H1 (cell line): ENCODE measurements at regions not wholly inside any gene's neighbourhood (a gene's known extent, or its start where the extent isn't known, plus 50 kb on each side); places are given as distances from the start of the nearest gene placed in this dataset.
"Not testable (repeated sequence)": the region's sequence is repeated elsewhere in the genome, so short reads cannot be mapped to it uniquely, and the experiment has no call there.

Experiments
- CTCF ChIA-PET: fragments of 300-600 bp; sonication (Branson Sonifier 250); formaldehyde crosslinking; loops from one replicate; lab custom pipeline; 2021; ENCODE audit not compliant: partially characterized antibody; lab: Charles Lee
- POLR2A ChIA-PET: fragments of 300-600 bp; sonication (Branson Sonifier 250); formaldehyde crosslinking; loops from one replicate; lab custom pipeline; 2021; ENCODE audit warnings: inconsistent platforms; ENCODE audit not compliant: partially characterized antibody; lab: Charles Lee
- DNase-seq, 2 experiments: peaks; one replicate each; pipeline versions ENCODE4 v3.0.0 to v3.0.0-alpha.2; 2010 to 2022; ENCODE audit warnings: low spot score in 2 of 2, low read depth in 1 of 2, mixed read lengths in 1 of 2
- FAIRE-seq: peaks from 2 replicates; lab custom pipeline; 2011; peaks lifted over from hg19 to GRCh38; lab: Jason Lieb, UNC
- H2AFZ ChIP-seq: 2 replicates; pipeline ENCODE4 v1.8.1; 2012; ENCODE audit warnings: low read length, inconsistent platforms
- H2AK5ac ChIP-seq: 2 replicates; pipeline ENCODE4 v1.6.1; 2013; ENCODE audit warnings: low read depth, low read length
- H2BK120ac ChIP-seq: replicated peaks from 2 replicates; pipeline ENCODE3; 2013; ENCODE audit warnings: low read depth, low read length, inconsistent platforms
- H2BK12ac ChIP-seq: 2 replicates; pipeline ENCODE4 v1.6.1; 2013; ENCODE audit warnings: low read depth, low read length
- H2BK15ac ChIP-seq: 2 replicates; pipeline ENCODE4 v1.6.1; 2013; ENCODE audit warnings: low read length
- H2BK20ac ChIP-seq: 2 replicates; pipeline ENCODE4 v1.6.1; 2013; ENCODE audit warnings: low read length
- H2BK5ac ChIP-seq: 2 replicates; pipeline ENCODE4 v1.6.1; 2013; ENCODE audit warnings: low read depth, low read length
- H3K14ac ChIP-seq: 2 replicates; pipeline ENCODE4 v1.6.1; 2013; ENCODE audit warnings: inconsistent platforms; ENCODE audit not compliant: insufficient read length
- H3K18ac ChIP-seq: 2 replicates; pipeline ENCODE4 v1.6.1; 2013; ENCODE audit warnings: low read length; ENCODE audit errors: extremely low read depth
- H3K23ac ChIP-seq: 2 replicates; pipeline ENCODE4 v1.6.1; 2013; ENCODE audit warnings: inconsistent platforms; ENCODE audit not compliant: insufficient read length
- H3K23me2 ChIP-seq: 2 replicates; pipeline ENCODE4 v1.6.1; 2013; ENCODE audit warnings: low read depth, low read length
- H3K27ac ChIP-seq: 2 replicates; pipeline ENCODE4 v1.6.1; 2011; ENCODE audit warnings: low read depth, low read length, inconsistent platforms
- H3K27me3 ChIP-seq, 4 experiments: replicated peaks in 1 of 4; 1 replicate in 1 of 4; 2 replicates in 3 of 4; pipeline versions ENCODE4 v1.6.1 to v1.8.1; 2011 to 2013; ENCODE audit warnings: low read length in 3 of 4, mild to moderate bottlenecking in 3 of 4, inconsistent platforms in 2 of 4, mixed read lengths in 2 of 4, moderate library complexity in 1 of 4; ENCODE audit not compliant: control insufficient read depth in 3 of 4, insufficient read depth in 3 of 4; ENCODE audit errors: extremely low read depth in 1 of 4
- H3K36me3 ChIP-seq, 4 experiments: 2 replicates each; pipeline versions ENCODE4 v1.6.1 to v1.8.1; 2011 to 2013; ENCODE audit warnings: mild to moderate bottlenecking in 4 of 4, low read length in 3 of 4, moderate library complexity in 2 of 4, control low read depth in 1 of 4, inconsistent platforms in 1 of 4; ENCODE audit not compliant: insufficient read depth in 4 of 4, control insufficient read depth in 2 of 4
- H3K4ac ChIP-seq: replicated peaks from 2 replicates; pipeline ENCODE3; 2013; ENCODE audit warnings: low read length, low read depth, mixed read lengths, inconsistent platforms; ENCODE audit not compliant: insufficient read length
- H3K4me1 ChIP-seq, 4 experiments: replicated peaks in 1 of 4; 1 replicate in 1 of 4; 2 replicates in 3 of 4; pipeline versions ENCODE4 v1.6.1 to v1.8.1; 2011 to 2013; ENCODE audit warnings: low read length in 3 of 4, inconsistent platforms in 2 of 4, mixed read lengths in 1 of 4; ENCODE audit not compliant: insufficient read depth in 4 of 4, control insufficient read depth in 3 of 4
- H3K4me2 ChIP-seq, 2 experiments: 2 replicates each; pipeline versions ENCODE4 v1.6.1 to v1.8.1; 2011 to 2013; ENCODE audit warnings: low read depth in 2 of 2, low read length in 2 of 2, control low read depth in 1 of 2, inconsistent platforms in 1 of 2, mild to moderate bottlenecking in 1 of 2; ENCODE audit not compliant: insufficient read depth in 1 of 2
- H3K4me3 ChIP-seq, 4 experiments: fragments of 200-600, 300-600 bp in 1 of 4; sonication (generic), shearing (Covaris generic), sonication (Bioruptor Twin) in 1 of 4; 2 replicates each; pipeline versions ENCODE4 v1.5.1 to v1.8.1; 2011 to 2016; ENCODE audit warnings: low read length in 4 of 4, low read depth in 3 of 4, control low read depth in 2 of 4, inconsistent platforms in 2 of 4, mild to moderate bottlenecking in 2 of 4, mixed read lengths in 1 of 4, moderate library complexity in 1 of 4; ENCODE audit not compliant: insufficient read depth in 2 of 4; ENCODE audit errors: extremely low read depth in 1 of 4
- H3K56ac ChIP-seq: replicated peaks from 2 replicates; pipeline ENCODE3; 2013; ENCODE audit warnings: low read depth, mild to moderate bottlenecking, mixed read lengths, low read length, inconsistent platforms; ENCODE audit not compliant: insufficient read length
- H3K79me1 ChIP-seq: 2 replicates; pipeline ENCODE4 v1.6.1; 2013; ENCODE audit warnings: low read depth, low read length, control low read depth
- H3K79me2 ChIP-seq, 2 experiments: 2 replicates each; pipeline versions ENCODE4 v1.6.1 to v1.8.1; 2012 to 2013; ENCODE audit warnings: low read length in 2 of 2, mild to moderate bottlenecking in 2 of 2, inconsistent platforms in 1 of 2; ENCODE audit not compliant: insufficient read depth in 2 of 2, control insufficient read depth in 1 of 2
- H3K9ac ChIP-seq, 4 experiments: replicated peaks in 1 of 4; 1 replicate in 1 of 4; 2 replicates in 3 of 4; pipeline versions ENCODE4 v1.6.1 to v1.8.1; 2011 to 2013; ENCODE audit warnings: low read depth in 3 of 4, low read length in 3 of 4, control low read depth in 2 of 4, mild to moderate bottlenecking in 2 of 4, moderate library complexity in 2 of 4, inconsistent platforms in 1 of 4; ENCODE audit errors: extremely low read depth in 1 of 4
- H3K9me3 ChIP-seq, 2 experiments: 2 replicates each; pipeline versions ENCODE4 v1.6.1 to v1.8.1; 2012 to 2013; ENCODE audit warnings: mild to moderate bottlenecking in 2 of 2, moderate library complexity in 2 of 2, control low read depth in 1 of 2, inconsistent platforms in 1 of 2, low read depth in 1 of 2, low read length in 1 of 2, mixed read lengths in 1 of 2; ENCODE audit not compliant: insufficient read depth in 2 of 2
- H4K20me1 ChIP-seq, 2 experiments: replicated peaks in 1 of 2; 2 replicates each; pipeline versions ENCODE3 to v1.8.1; 2011 to 2013; ENCODE audit warnings: inconsistent platforms in 2 of 2, low read length in 2 of 2, mild to moderate bottlenecking in 1 of 2; ENCODE audit not compliant: insufficient read depth in 2 of 2, control insufficient read depth in 1 of 2
- H4K5ac ChIP-seq: 2 replicates; pipeline ENCODE4 v1.6.1; 2013; ENCODE audit warnings: low read length, low read depth, mixed read lengths, inconsistent platforms; ENCODE audit not compliant: insufficient read length
- H4K8ac ChIP-seq: 2 replicates; pipeline ENCODE4 v1.8.0; 2013; ENCODE audit warnings: mild to moderate bottlenecking, moderate library complexity, low read length, inconsistent platforms; ENCODE audit not compliant: insufficient read depth; ENCODE audit errors: extremely low read depth
- H4K91ac ChIP-seq: replicated peaks from 2 replicates; pipeline ENCODE3; 2013; ENCODE audit warnings: low read length, mixed read lengths, inconsistent platforms; ENCODE audit not compliant: insufficient read length
- WGBS, 2 experiments: shearing (Covaris generic) in 1 of 2; methylation state at CpG; one replicate each; pipeline versions ENCODE4 v1.1.6 to v1.1.7; 2013 to 2015; ENCODE audit warnings: low lambda C conversion rate in 2 of 2, mixed read lengths in 2 of 2, inconsistent platforms in 1 of 2, low coverage in 1 of 2, missing lambda C conversion rate in 1 of 2; ENCODE audit not compliant: insufficient replicate concordance in 2 of 2, insufficient coverage in 1 of 2, insufficient read length in 1 of 2; ENCODE audit errors: extremely low coverage in 1 of 2, missing lambda C conversion rate in 1 of 2; 5-methylcytosine and 5-hydroxymethylcytosine counted together

DNA sequence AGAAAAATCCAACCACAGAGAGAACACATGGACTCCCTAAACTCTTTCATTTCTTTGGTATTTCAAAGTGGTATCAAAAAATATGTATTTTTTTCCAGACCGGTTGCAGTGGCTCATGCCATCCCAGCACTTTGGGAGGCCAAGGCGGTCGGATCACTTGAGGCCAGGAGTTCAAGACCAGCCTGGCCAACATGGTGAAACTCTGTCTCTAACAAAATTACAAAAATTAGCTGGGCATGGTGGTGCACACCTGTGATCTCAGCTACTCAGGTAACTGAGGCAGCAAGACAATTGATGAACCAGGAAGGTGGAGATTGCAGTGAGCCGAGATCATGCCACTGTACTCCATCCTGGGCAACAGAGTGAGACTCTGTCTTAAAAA, 121.8 kb downstream of the RIN2 start:
- H3K4me3 ChIP-seq, H3K23ac ChIP-seq, H3K56ac ChIP-seq, H2BK12ac ChIP-seq, H3K27me3 ChIP-seq, H3K79me1 ChIP-seq, H3K27ac ChIP-seq, H2BK15ac ChIP-seq, H3K9me3 ChIP-seq, H3K9ac ChIP-seq, H2BK5ac ChIP-seq, H3K14ac ChIP-seq, H3K18ac ChIP-seq, H2BK120ac ChIP-seq, H4K91ac ChIP-seq, H2BK20ac ChIP-seq, H4K5ac ChIP-seq, H3K23me2 ChIP-seq, FAIRE-seq, H2AFZ ChIP-seq, H3K79me2 ChIP-seq, H3K4ac ChIP-seq, H3K36me3 ChIP-seq, CTCF ChIA-PET, H4K20me1 ChIP-seq, DNase-seq, H3K4me2 ChIP-seq, POLR2A ChIA-PET, H4K8ac ChIP-seq, H2AK5ac ChIP-seq, H3K4me1 ChIP-seq: not testable (repeated sequence)
- 89% methylated on average over 4 of the region's 4 CpGs; no CpG with 5 or more reads in 1 of the 2 experiments for WGBS, 2 experiments
